ENCODE measurements at regions not wholly inside any gene's neighbourhood (a gene's known extent, or its start where the extent isn't known, plus 50 kb on each side); places are given as distances from the start of the nearest gene placed in this dataset.

DNA sequence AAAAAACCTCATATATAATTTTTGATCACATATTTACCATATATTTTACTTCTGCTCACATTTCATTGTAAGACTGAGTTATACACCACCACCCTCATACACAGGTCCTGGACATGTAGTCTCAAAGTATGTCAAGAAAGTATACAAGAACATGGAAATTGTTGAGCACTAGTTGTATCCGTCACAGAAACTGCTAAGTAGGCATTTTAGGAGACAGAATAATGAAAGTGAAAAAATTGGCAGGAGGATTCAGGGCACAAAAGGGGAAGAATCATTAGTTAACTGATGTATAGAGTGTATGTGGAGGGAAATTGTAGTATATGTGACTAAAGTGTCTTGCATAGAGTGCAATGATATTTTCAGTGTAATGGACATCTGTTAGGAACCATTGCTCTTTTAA, 458.8 kb downstream of the TFAP2B start:
- Histone ChIP-seq H4K20me1 (ENCODE audit: insufficient read depth, low read length) (no peaks in the 10 kb centered on the region), H3K79me2 (ENCODE audit: insufficient read depth, low read length) (no peaks in the 10 kb centered on the region), H3K27me3 (ENCODE audit: control insufficient read depth in 1 of 2, insufficient read depth in 2 of 2, low read length in 2 of 2) (no peaks in the 10 kb centered on the region), H3K27ac (ENCODE audit: extremely low read length, insufficient read depth, low read length) (no peak overlapping the region), H3K4me2 (ENCODE audit: low read depth, low read length) (no peak overlapping the region), H3K9ac (ENCODE audit: insufficient read depth, low read depth, low read length) (no peak overlapping the region), H3K4me1 (ENCODE audit: insufficient read depth, low read length) (no peaks in the 10 kb centered on the region), H3K9me3 (ENCODE audit: low read length) (no peaks in the 10 kb centered on the region), H3K36me3 (replicated peaks in 1 of 2; ENCODE audit: control insufficient read depth in 1 of 2, insufficient read depth in 2 of 2, low read length in 2 of 2) (no peaks in the 10 kb centered on the region), H3K4me3 (replicated peaks in 1 of 3; ENCODE audit: insufficient read depth in 1 of 3, low read depth in 2 of 3, low read length in 3 of 3) (no peak overlapping the region), H2AFZ (ENCODE audit: low read length) (no peak overlapping the region)
- ATAC-seq (no peak), FAIRE-seq (no peak), DNase-seq (ENCODE audit: low spot score) (no peak)
- BruUV-seq (replicated peaks) = no TSS peak
- ChIA-PET POLR2A (no interaction called here), CTCF (ENCODE audit: low intra/inter-chr PET ratio, low total read pairs) (no interaction called here)
- TF ChIP-seq HES4 (CRISPR knock-in tag; IDR thresholded peaks at IDR 0.05; ENCODE audit: borderline replicate concordance) (no peak), RFXANK (CRISPR knock-in tag; IDR thresholded peaks at IDR 0.05) (no peak), SETDB1 (CRISPR knock-in tag; IDR thresholded peaks at IDR 0.05; ENCODE audit: borderline replicate concordance) (no peak), TARDBP (CRISPR knock-in tag; IDR thresholded peaks at IDR 0.05) (no peak), ZNF605 (CRISPR knock-in tag; IDR thresholded peaks at IDR 0.05) (no peak), HOXA3 (CRISPR knock-in tag; IDR thresholded peaks at IDR 0.05) (no peak), NFYC (CRISPR knock-in tag; IDR thresholded peaks at IDR 0.05) (no peak), MAFK (conservative IDR thresholded peaks at IDR 0.05 in 1 of 2, IDR thresholded peaks at IDR 0.05 in 1 of 2; ENCODE audit: low read length in 2 of 2) (peak; percentile 92 to 94), HNF4G (IDR thresholded peaks at IDR 0.05; ENCODE audit: borderline replicate concordance, low read depth, low read length) (no peak), HNF4G (CRISPR knock-in tag; IDR thresholded peaks at IDR 0.05; ENCODE audit: borderline replicate concordance, low read depth) (no peak), ZNF264 (CRISPR knock-in tag; IDR thresholded peaks at IDR 0.05) (no peak), ZNF766 (CRISPR knock-in tag; IDR thresholded peaks at IDR 0.05; ENCODE audit: borderline replicate concordance) (no peak), MAFF (IDR thresholded peaks at IDR 0.05; ENCODE audit: low read depth, low read length) (peak; percentile 92), MIXL1 (CRISPR knock-in tag; IDR thresholded peaks at IDR 0.05) (no peak), ATF7 (IDR thresholded peaks at IDR 0.05) (no peak), ATF7 (CRISPR knock-in tag; IDR thresholded peaks at IDR 0.05) (no peak)
- TF ChIP-seq, protein P1, sequence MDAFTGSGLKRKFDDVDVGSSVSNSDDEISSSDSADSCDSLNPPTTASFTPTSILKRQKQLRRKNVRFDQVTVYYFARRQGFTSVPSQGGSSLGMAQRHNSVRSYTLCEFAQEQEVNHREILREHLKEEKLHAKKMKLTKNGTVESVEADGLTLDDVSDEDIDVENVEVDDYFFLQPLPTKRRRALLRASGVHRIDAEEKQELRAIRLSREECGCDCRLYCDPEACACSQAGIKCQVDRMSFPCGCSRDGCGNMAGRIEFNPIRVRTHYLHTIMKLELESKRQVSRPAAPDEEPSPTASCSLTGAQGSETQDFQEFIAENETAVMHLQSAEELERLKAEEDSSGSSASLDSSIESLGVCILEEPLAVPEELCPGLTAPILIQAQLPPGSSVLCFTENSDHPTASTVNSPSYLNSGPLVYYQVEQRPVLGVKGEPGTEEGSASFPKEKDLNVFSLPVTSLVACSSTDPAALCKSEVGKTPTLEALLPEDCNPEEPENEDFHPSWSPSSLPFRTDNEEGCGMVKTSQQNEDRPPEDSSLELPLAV (CRISPR knock-in tag; conservative IDR thresholded peaks at IDR 0.05; ENCODE audit: low read depth) = no peak
- TF ChIP-seq, protein P2, sequence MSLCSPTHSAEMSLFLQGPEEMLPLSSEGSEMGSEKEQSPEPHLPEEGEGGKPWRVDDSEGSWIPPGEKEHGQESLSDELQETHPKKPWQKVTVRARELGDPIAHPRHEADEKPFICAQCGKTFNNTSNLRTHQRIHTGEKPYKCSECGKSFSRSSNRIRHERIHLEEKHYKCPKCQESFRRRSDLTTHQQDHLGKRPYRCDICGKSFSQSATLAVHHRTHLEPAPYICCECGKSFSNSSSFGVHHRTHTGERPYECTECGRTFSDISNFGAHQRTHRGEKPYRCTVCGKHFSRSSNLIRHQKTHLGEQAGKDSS (CRISPR knock-in tag; IDR thresholded peaks at IDR 0.05; ENCODE audit: borderline replicate concordance, low read depth) = no peak
- TF ChIP-seq, protein P3, sequence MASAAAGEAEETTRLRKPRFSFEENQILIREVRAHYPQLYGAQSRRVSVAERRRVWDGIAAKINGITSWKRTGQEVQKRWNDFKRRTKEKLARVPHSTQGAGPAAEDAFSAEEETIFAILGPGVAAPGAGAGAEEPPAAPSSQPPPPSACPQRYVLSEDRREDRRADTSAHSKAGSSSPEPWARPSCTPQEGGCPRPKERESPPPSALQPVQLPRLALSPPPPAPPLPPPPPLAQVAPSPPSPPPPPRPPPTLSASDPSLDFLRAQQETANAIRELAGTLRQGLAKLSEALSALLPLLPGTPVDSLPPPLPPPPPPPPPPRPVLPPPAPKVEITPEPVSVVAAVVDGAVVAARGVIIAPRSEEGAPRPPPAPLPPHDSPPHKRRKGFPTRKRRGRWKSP (CRISPR knock-in tag; IDR thresholded peaks at IDR 0.05) = no peak
- TF ChIP-seq, protein P4, sequence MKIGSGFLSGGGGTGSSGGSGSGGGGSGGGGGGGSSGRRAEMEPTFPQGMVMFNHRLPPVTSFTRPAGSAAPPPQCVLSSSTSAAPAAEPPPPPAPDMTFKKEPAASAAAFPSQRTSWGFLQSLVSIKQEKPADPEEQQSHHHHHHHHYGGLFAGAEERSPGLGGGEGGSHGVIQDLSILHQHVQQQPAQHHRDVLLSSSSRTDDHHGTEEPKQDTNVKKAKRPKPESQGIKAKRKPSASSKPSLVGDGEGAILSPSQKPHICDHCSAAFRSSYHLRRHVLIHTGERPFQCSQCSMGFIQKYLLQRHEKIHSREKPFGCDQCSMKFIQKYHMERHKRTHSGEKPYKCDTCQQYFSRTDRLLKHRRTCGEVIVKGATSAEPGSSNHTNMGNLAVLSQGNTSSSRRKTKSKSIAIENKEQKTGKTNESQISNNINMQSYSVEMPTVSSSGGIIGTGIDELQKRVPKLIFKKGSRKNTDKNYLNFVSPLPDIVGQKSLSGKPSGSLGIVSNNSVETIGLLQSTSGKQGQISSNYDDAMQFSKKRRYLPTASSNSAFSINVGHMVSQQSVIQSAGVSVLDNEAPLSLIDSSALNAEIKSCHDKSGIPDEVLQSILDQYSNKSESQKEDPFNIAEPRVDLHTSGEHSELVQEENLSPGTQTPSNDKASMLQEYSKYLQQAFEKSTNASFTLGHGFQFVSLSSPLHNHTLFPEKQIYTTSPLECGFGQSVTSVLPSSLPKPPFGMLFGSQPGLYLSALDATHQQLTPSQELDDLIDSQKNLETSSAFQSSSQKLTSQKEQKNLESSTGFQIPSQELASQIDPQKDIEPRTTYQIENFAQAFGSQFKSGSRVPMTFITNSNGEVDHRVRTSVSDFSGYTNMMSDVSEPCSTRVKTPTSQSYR (CRISPR knock-in tag; IDR thresholded peaks at IDR 0.05; ENCODE audit: borderline replicate concordance) = no peak
- 3% methylated on average over 1 of the region's 1 CpG for WGBS (ENCODE audit: low lambda C conversion rate)
- intact Hi-C loops (cut with micrococcal nuclease; ENCODE audit: unreplicated experiment) (no loop called here), in situ Hi-C loops (cut with HindIII; ENCODE audit: extremely low pct_ligation_motif_present, low pct_unique_long_range_greater_than_20kb) (no loop called here)
